ENCODE measurements at regions not wholly inside any gene's neighbourhood (a gene's known extent, or its start where the extent isn't known, plus 50 kb on each side); places are given as distances from the start of the nearest gene placed in this dataset.

DNA sequence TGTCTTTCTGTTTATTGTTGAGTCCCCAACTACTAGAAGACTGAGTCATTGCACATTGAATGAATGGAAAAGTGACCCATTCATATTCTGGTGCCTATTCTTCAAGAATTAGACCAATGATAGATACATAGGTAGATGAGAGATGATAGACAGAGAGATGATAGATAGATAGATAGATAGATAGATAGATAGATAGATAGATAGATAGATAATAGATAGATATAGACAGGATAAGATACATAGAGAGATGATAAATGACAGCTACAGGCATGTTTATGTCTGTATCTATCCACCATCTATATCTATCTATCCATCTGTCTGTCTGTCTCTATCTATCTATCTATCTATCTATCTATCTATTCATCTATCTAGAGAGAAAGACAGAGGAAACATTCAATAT, 170.3 kb upstream of the ARRDC4 start:
- TF ChIP-seq POLR2A (IDR thresholded peaks at IDR 0.05) (no peak), POLR2AphosphoS5 (IDR thresholded peaks at IDR 0.05) (no peak)
- TF ChIP-seq, protein P1, sequence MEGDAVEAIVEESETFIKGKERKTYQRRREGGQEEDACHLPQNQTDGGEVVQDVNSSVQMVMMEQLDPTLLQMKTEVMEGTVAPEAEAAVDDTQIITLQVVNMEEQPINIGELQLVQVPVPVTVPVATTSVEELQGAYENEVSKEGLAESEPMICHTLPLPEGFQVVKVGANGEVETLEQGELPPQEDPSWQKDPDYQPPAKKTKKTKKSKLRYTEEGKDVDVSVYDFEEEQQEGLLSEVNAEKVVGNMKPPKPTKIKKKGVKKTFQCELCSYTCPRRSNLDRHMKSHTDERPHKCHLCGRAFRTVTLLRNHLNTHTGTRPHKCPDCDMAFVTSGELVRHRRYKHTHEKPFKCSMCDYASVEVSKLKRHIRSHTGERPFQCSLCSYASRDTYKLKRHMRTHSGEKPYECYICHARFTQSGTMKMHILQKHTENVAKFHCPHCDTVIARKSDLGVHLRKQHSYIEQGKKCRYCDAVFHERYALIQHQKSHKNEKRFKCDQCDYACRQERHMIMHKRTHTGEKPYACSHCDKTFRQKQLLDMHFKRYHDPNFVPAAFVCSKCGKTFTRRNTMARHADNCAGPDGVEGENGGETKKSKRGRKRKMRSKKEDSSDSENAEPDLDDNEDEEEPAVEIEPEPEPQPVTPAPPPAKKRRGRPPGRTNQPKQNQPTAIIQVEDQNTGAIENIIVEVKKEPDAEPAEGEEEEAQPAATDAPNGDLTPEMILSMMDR (IDR thresholded peaks at IDR 0.05), result no peak

Data from breast epithelium (tissue), 3 donors.